ENCODE measurements at regions not wholly inside any gene's neighbourhood (a gene's known extent, or its start where the extent isn't known, plus 50 kb on each side); places are given as distances from the start of the nearest gene placed in this dataset.

DNA sequence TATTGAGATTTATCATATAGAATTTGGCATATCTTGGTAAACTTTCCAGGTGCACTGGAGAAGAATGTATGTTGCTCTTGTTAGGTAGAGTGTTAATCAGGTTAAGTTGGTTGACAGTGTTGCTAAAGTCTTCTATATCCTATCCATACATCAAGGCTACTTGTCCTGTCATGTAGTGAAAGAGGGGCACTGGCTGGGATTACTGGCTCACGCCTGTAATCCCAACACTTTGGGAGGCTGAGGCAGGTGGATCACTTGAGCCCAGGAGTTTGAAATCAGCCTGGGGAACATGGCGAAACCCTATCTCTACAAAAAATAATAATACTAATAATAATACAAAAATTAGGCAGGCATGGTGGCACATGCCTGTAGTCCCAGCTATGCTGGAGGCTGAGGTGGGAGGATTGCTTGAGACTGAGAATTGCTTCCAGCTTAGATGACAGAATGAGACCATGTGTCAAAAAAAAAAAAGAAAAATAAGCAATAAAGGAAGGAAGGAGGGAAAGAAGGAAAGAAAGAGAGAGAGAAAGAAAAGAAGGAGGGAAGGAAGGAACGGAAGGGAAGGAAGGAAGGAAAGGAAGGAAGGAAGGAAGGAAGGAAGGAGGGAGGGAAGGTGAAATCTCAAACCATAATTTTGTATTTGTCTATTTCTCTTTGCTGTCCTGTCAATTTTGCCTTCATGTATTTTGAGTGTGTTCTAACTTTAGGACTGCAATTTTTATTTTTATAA lies 57.4 kb upstream of the IQSEC1 start:
- WGBS, 2 donors = 80 to 82% methylated on average over 3 of the region's 3 CpGs

DNA sequence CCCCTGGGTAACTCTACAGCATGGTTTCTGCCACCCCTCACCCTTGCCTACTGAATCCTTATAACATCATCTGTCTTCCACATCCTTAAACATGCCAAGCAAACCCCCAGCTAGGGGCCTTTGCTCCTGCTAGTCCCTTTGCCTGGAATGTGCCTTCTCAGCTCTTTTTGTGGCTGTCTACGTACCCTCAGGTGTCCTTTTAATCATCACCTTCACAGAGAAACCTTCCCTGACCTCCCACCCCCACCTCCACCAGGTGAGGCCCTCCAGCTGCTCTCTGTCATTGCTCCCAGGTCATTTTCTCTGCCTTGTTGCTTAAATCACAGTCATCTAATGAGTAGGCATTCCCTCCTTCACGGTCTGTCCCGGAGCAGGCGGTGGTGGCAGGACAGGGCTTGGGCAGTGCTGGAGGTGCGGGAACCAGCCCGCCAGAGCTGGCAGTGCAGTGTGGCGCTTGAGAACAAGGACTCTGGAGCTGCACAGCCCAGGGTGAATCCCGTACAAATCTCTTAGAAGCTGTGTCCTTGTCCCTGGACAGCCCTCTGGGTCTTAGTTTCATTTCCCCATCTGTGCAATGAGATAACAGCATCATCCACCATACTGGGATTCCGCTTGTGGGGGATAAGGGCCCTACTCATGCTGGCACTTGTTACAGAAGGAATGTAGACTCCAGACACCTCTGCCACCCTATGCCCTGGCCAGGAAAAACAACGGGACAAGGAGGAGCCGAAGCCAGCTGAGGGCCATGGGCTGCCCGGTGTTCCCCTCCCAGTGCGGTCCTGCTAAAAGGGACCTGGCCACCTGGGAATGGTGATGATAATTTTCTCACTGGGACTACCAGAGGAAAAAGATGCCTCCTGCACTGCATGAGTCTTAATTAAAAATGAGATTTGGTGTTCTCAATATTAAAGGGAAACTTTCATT lies 52.1 kb upstream of the IQSEC1 start:
- Histone ChIP-seq H3K36me3 (ENCODE audit: control insufficient read depth in 4 of 4, insufficient read depth in 4 of 4, low read length in 4 of 4) (no peaks in the 10 kb centered on the region), H3K9me3 (ENCODE audit: control insufficient read depth in 4 of 4, insufficient read depth in 3 of 4, low read length in 3 of 4) (no peaks in the 10 kb centered on the region), H3K27ac (ENCODE audit: low read depth in 1 of 2, low read length in 1 of 2) (no peak overlapping the region), H3K4me1 (ENCODE audit: control insufficient read depth in 5 of 5, insufficient read depth in 5 of 5, low read length in 5 of 5) (no peaks in the 10 kb centered on the region), H3K27me3 (ENCODE audit: control insufficient read depth in 3 of 3, insufficient read depth in 3 of 3, low read length in 2 of 3) (peaks cover 0 to 3% (median 0%) of the 10 kb centered on the region in 3 donors), H3K4me3 (no peak overlapping the region), H3K9ac (ENCODE audit: insufficient read depth in 1 of 2, low read length in 2 of 2) (no peak overlapping the region)
- WGBS, 2 donors = 86 to 91% methylated on average over 13 of the region's 13 CpGs
- DNase-seq (no peak), ATAC-seq (ENCODE audit: insufficient read depth, low FRiP score) (no peak)
- TF ChIP-seq, protein P1, sequence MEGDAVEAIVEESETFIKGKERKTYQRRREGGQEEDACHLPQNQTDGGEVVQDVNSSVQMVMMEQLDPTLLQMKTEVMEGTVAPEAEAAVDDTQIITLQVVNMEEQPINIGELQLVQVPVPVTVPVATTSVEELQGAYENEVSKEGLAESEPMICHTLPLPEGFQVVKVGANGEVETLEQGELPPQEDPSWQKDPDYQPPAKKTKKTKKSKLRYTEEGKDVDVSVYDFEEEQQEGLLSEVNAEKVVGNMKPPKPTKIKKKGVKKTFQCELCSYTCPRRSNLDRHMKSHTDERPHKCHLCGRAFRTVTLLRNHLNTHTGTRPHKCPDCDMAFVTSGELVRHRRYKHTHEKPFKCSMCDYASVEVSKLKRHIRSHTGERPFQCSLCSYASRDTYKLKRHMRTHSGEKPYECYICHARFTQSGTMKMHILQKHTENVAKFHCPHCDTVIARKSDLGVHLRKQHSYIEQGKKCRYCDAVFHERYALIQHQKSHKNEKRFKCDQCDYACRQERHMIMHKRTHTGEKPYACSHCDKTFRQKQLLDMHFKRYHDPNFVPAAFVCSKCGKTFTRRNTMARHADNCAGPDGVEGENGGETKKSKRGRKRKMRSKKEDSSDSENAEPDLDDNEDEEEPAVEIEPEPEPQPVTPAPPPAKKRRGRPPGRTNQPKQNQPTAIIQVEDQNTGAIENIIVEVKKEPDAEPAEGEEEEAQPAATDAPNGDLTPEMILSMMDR (IDR thresholded peaks at IDR 0.05; ENCODE audit: control extremely low read depth, extremely low read depth) = no peak

More for the DNA sequence above, 57.4 kb upstream of the IQSEC1 start:
- TF ChIP-seq, protein P1 (IDR thresholded peaks at IDR 0.05; ENCODE audit: control extremely low read depth, extremely low read depth) = no peak
- no peaks in the 10 kb centered on the region for H3K4me1 ChIP-seq (ENCODE audit: control insufficient read depth in 5 of 5, insufficient read depth in 5 of 5, low read length in 5 of 5)
- H3K36me3 ChIP-seq (ENCODE audit: control insufficient read depth in 4 of 4, insufficient read depth in 4 of 4, low read length in 4 of 4) = no peaks in the 10 kb centered on the region
- ATAC-seq (ENCODE audit: insufficient read depth, low FRiP score) = no peak
- no peak overlapping the region for H3K4me3 ChIP-seq
- no peak for DNase-seq
- peaks cover 0 to 3% (median 0%) of the 10 kb centered on the region in 3 donors for H3K27me3 ChIP-seq (ENCODE audit: control insufficient read depth in 3 of 3, insufficient read depth in 3 of 3, low read length in 2 of 3)
- no peak overlapping the region for H3K27ac ChIP-seq (ENCODE audit: low read depth in 1 of 2, low read length in 1 of 2)
- H3K9ac ChIP-seq (ENCODE audit: insufficient read depth in 1 of 2, low read length in 2 of 2) = no peak overlapping the region
- no peaks in the 10 kb centered on the region for H3K9me3 ChIP-seq (ENCODE audit: control insufficient read depth in 4 of 4, insufficient read depth in 3 of 4, low read length in 3 of 4)

DNA sequence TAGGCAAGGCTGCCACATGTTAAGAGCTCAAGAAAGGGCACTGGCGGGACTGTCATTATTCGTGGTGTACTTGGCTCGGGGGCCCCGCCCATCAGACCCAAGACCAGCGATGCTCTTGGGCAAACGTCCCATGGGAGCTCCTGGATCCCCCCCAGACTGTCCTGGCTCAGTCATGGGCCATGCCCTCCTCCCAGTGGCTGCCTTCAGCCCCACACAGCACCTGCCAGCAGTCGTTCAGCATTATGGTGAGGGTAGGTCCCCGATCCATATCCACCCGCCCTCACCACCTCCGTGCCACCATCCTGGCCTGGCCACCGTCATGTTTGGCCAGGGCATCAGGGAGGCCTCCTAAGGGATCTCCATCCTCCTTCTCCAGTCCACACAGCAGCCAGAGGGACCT lies 51.4 kb upstream of the IQSEC1 start:
- Histone ChIP-seq H3K9ac (ENCODE audit: insufficient read depth in 1 of 2, low read length in 2 of 2) (no peak overlapping the region), H3K9me3 (ENCODE audit: control insufficient read depth in 4 of 4, insufficient read depth in 3 of 4, low read length in 3 of 4) (no peaks in the 10 kb centered on the region), H3K27me3 (ENCODE audit: control insufficient read depth in 3 of 3, insufficient read depth in 3 of 3, low read length in 2 of 3) (peaks cover 0 to 3% (median 0%) of the 10 kb centered on the region in 3 donors), H3K27ac (ENCODE audit: low read depth in 1 of 2, low read length in 1 of 2) (no peak overlapping the region), H3K36me3 (ENCODE audit: control insufficient read depth in 4 of 4, insufficient read depth in 4 of 4, low read length in 4 of 4) (no peaks in the 10 kb centered on the region), H3K4me3 (no peak overlapping the region), H3K4me1 (ENCODE audit: control insufficient read depth in 5 of 5, insufficient read depth in 5 of 5, low read length in 5 of 5) (no peaks in the 10 kb centered on the region)
- 80 to 84% methylated on average over 11 of the region's 11 CpGs for WGBS, 2 donors
- TF ChIP-seq, protein P1 (IDR thresholded peaks at IDR 0.05; ENCODE audit: control extremely low read depth, extremely low read depth) = no peak
- DNase-seq (no peak), ATAC-seq (ENCODE audit: insufficient read depth, low FRiP score) (no peak)
